ENCODE measurements at regions not wholly inside any gene's neighbourhood (a gene's known extent, or its start where the extent isn't known, plus 50 kb on each side); places are given as distances from the start of the nearest gene placed in this dataset.

- CTCF ChIA-PET (ENCODE audit: partially characterized antibody): interaction anchor here (0.6 to 1.0 kb wide), 2 partner anchors 46 to 749 kb away, joined by 3 read pairs; no protein-coding TSS in a partner anchor
- Histone ChIP-seq H4K8ac (ENCODE audit: extremely low read depth, insufficient read depth, low read length) (no peak overlapping the region), H2BK120ac (replicated peaks; ENCODE audit: low read depth, low read length) (no peak overlapping the region), H2AFZ (ENCODE audit: low read length) (no peak overlapping the region), H3K36me3 (ENCODE audit: control insufficient read depth in 2 of 4, insufficient read depth in 4 of 4, low read length in 3 of 4) (no peaks in the 10 kb centered on the region), H2AK5ac (ENCODE audit: low read depth, low read length) (no peak overlapping the region), H3K9ac (replicated peaks in 1 of 4; ENCODE audit: extremely low read depth in 1 of 4, low read depth in 3 of 4, low read length in 3 of 4) (no peak overlapping the region), H3K9me3 (ENCODE audit: insufficient read depth in 2 of 2, low read depth in 1 of 2, low read length in 1 of 2) (no peaks in the 10 kb centered on the region), H3K27me3 (replicated peaks in 1 of 4; ENCODE audit: control insufficient read depth in 3 of 4, extremely low read depth in 1 of 4, insufficient read depth in 3 of 4, low read length in 3 of 4) (no peaks in the 10 kb centered on the region), H2BK20ac (ENCODE audit: low read length) (no peak overlapping the region), H3K23ac (ENCODE audit: insufficient read length) (no peak overlapping the region), H3K14ac (ENCODE audit: insufficient read length) (no peak overlapping the region), H4K91ac (replicated peaks; ENCODE audit: insufficient read length, low read length) (no peak overlapping the region), H3K23me2 (ENCODE audit: low read depth, low read length) (no peaks in the 10 kb centered on the region), H4K5ac (ENCODE audit: insufficient read length, low read depth, low read length) (no peak overlapping the region), H2BK15ac (ENCODE audit: low read length) (no peak overlapping the region), H3K79me2 (ENCODE audit: control insufficient read depth in 1 of 2, insufficient read depth in 2 of 2, low read length in 2 of 2) (no peaks in the 10 kb centered on the region), H4K20me1 (replicated peaks in 1 of 2; ENCODE audit: control insufficient read depth in 1 of 2, insufficient read depth in 2 of 2, low read length in 2 of 2) (no peaks in the 10 kb centered on the region), H3K4ac (replicated peaks; ENCODE audit: insufficient read length, low read depth, low read length) (no peak overlapping the region), H3K56ac (replicated peaks; ENCODE audit: insufficient read length, low read depth, low read length) (no peak overlapping the region), H3K27ac (ENCODE audit: low read depth, low read length) (no peak overlapping the region), H2BK12ac (ENCODE audit: low read depth, low read length) (no peak overlapping the region), H3K4me1 (replicated peaks in 1 of 4; ENCODE audit: control insufficient read depth in 3 of 4, insufficient read depth in 4 of 4, low read length in 3 of 4) (no peaks in the 10 kb centered on the region), H3K4me3 (ENCODE audit: extremely low read depth in 1 of 4, insufficient read depth in 2 of 4, low read depth in 3 of 4, low read length in 4 of 4) (no peak overlapping the region), H3K18ac (ENCODE audit: extremely low read depth, low read length) (no peak overlapping the region), H2BK5ac (ENCODE audit: low read depth, low read length) (no peak overlapping the region), H3K4me2 (ENCODE audit: insufficient read depth in 1 of 2, low read depth in 2 of 2, low read length in 2 of 2) (no peak overlapping the region), H3K79me1 (ENCODE audit: low read depth, low read length) (no peaks in the 10 kb centered on the region)
- DNase-seq (ENCODE audit: low read depth in 1 of 2, low spot score in 2 of 2) (no peak), FAIRE-seq (no peak)
- 100% methylated on average over 1 of the region's 1 CpG; no CpG with 5 or more reads in 1 of the 2 experiments for WGBS, 2 experiments (ENCODE audit: extremely low coverage in 1 of 2, insufficient coverage in 1 of 2, insufficient read length in 1 of 2, insufficient replicate concordance in 2 of 2, low coverage in 1 of 2, low lambda C conversion rate in 2 of 2, missing lambda C conversion rate in 1 of 2)
- POLR2A ChIA-PET (ENCODE audit: partially characterized antibody): no interaction called here
- no peak for TF ChIP-seq POLR2AphosphoS5 (IDR thresholded peaks at IDR 0.05; ENCODE audit: low read depth, low read length)
- no peak for TF ChIP-seq SP2 (IDR thresholded peaks at IDR 0.05; ENCODE audit: low read length)
- no peak for TF ChIP-seq RXRA (IDR thresholded peaks at IDR 0.05; ENCODE audit: insufficient read depth, low read depth, low read length)
- no peak for TF ChIP-seq ASH2L (IDR thresholded peaks at IDR 0.05; ENCODE audit: low read length)
- TF ChIP-seq NRF1 (IDR thresholded peaks at IDR 0.05; ENCODE audit: low read depth, low read length): no peak
- TF ChIP-seq HDAC6 (IDR thresholded peaks at IDR 0.05; ENCODE audit: low read depth, low read length): no peak
- TF ChIP-seq BRCA1 (IDR thresholded peaks at IDR 0.05; ENCODE audit: low read depth, low read length): no peak
- TF ChIP-seq RAD21 (IDR thresholded peaks at IDR 0.05 in 1 of 2, conservative IDR thresholded peaks at IDR 0.05 in 1 of 2; ENCODE audit: low read depth in 2 of 2, low read length in 2 of 2): no peak
- no peak for TF ChIP-seq SIX5 (IDR thresholded peaks at IDR 0.05; ENCODE audit: low read depth, low read length)
- no peak for TF ChIP-seq YY1 (IDR thresholded peaks at IDR 0.05; ENCODE audit: low read depth, low read length)
- no peak for TF ChIP-seq MAX (IDR thresholded peaks at IDR 0.05)
Measured at GRCh38 chr5:155094455-155094854, 80.9 kb downstream of the KIF4B start.

Data from H1 (cell line).